CD4-positive, alpha-beta memory T cell (primary cell): ENCODE measurements at regions not wholly inside any gene's neighbourhood (a gene's known extent, or its start where the extent isn't known, plus 50 kb on each side); places are given as distances from the start of the nearest gene placed in this dataset.

Source experiments
- CTCF ChIA-PET: fragments of 350-600 bp; sonication (Branson Sonifier 250); formaldehyde crosslinking; loops from one replicate; lab custom pipeline; 2021; ENCODE audit warnings: inconsistent platforms; ENCODE audit not compliant: partially characterized antibody; lab: Charles Lee
- POLR2A ChIA-PET: fragments of 350-600 bp; sonication (Branson Sonifier 250); formaldehyde crosslinking; loops from one replicate; lab custom pipeline; 2021; ENCODE audit not compliant: partially characterized antibody; lab: Charles Lee
- DNase-seq, 5 donors: peaks; one replicate each; pipeline versions ENCODE4 v3.0.0 to v3.0.0-alpha.2; 2020 to 2022; ENCODE audit warnings: mixed read lengths in 1 of 5
- H3K27ac ChIP-seq: one replicate; pipeline ENCODE4 v1.7.0; 2013; ENCODE audit warnings: low read depth, low read length
- H3K27me3 ChIP-seq: 2 replicates; pipeline ENCODE4 v1.7.0; 2013; ENCODE audit warnings: mild to moderate bottlenecking, low read length, moderate library complexity; ENCODE audit not compliant: insufficient read depth
- H3K36me3 ChIP-seq: 2 replicates; pipeline ENCODE4 v1.7.0; 2013; ENCODE audit warnings: mild to moderate bottlenecking, low read length, moderate library complexity; ENCODE audit not compliant: insufficient read depth
- H3K4me1 ChIP-seq: 2 replicates; pipeline ENCODE4 v1.7.0; 2013; ENCODE audit warnings: mild to moderate bottlenecking, low read length, moderate library complexity; ENCODE audit not compliant: insufficient read depth
- H3K4me3 ChIP-seq, 2 donors: one replicate each; pipeline ENCODE4 v1.7.0; 2013; ENCODE audit warnings: low read length in 2 of 2, mild to moderate bottlenecking in 1 of 2
- H3K9me3 ChIP-seq, 2 donors: one replicate each; pipeline ENCODE4 v1.7.0; 2013; ENCODE audit warnings: low read length in 2 of 2, control low read depth in 1 of 2; ENCODE audit not compliant: control insufficient read depth in 1 of 2
- H3K27ac Mint-ChIP-seq, 7 donors: one replicate each; pipeline ENCODE4 v1.8.0; 2020 to 2021; ENCODE audit warnings: mixed read lengths in 7 of 7, mild to moderate bottlenecking in 6 of 7, inconsistent platforms in 3 of 7, moderate library complexity in 3 of 7
- H3K27me3 Mint-ChIP-seq, 2 donors: one replicate each; pipeline ENCODE4 v1.8.0; 2020 to 2021; ENCODE audit warnings: mixed read lengths in 2 of 2
- H3K36me3 Mint-ChIP-seq, 2 donors: one replicate each; pipeline ENCODE4 v1.8.0; 2020 to 2021; ENCODE audit warnings: mixed read lengths in 2 of 2, inconsistent platforms in 1 of 2, mild to moderate bottlenecking in 1 of 2
- H3K4me1 Mint-ChIP-seq, 4 donors: one replicate each; pipeline ENCODE4 v1.8.0; 2020 to 2021; ENCODE audit warnings: mixed read lengths in 4 of 4, mild to moderate bottlenecking in 1 of 4
- H3K4me3 Mint-ChIP-seq, 8 donors: one replicate each; pipeline ENCODE4 v1.8.0; 2020 to 2021; ENCODE audit warnings: mixed read lengths in 8 of 8, mild to moderate bottlenecking in 7 of 8, moderate library complexity in 6 of 8, inconsistent platforms in 3 of 8
- H3K9me3 Mint-ChIP-seq, 8 donors: one replicate each; pipeline ENCODE4 v1.8.0; 2020 to 2021; ENCODE audit warnings: mixed read lengths in 8 of 8, mild to moderate bottlenecking in 5 of 8, inconsistent platforms in 3 of 8, moderate library complexity in 1 of 8
- intact Hi-C: fragments of 100-400 bp; cut with micrococcal nuclease; formaldehyde crosslinking; loops from one replicate; pipeline ENCODE4 v1.15.1; 2023

- CTCF ChIA-PET: interaction anchor here (8.3 kb wide), 1 partner anchor 13 kb away, joined by 64 read pairs; no protein-coding TSS in a partner anchor
- Histone ChIP-seq H3K36me3 (no peaks in the 10 kb centered on the region), H3K9me3 (no peaks in the 10 kb centered on the region), H3K27me3 (no peaks in the 10 kb centered on the region), H3K4me1 (no peaks in the 10 kb centered on the region), H3K27ac (no peak overlapping the region), H3K4me3 (no peak overlapping the region)
- POLR2A ChIA-PET: no interaction called here
- DNase-seq: no peak
- intact Hi-C loops: no loop called here
- peaks cover 0 to 4% (median 2%) of the 10 kb centered on the region in 8 donors for H3K9me3 Mint-ChIP-seq
- peaks cover 0 to 6% of the 10 kb centered on the region in 2 donors for H3K36me3 Mint-ChIP-seq
- H3K4me3 Mint-ChIP-seq: no peak overlapping the region
- no peaks in the 10 kb centered on the region for H3K4me1 Mint-ChIP-seq
- H3K27ac Mint-ChIP-seq: no peak overlapping the region
- peaks cover 0 to under 1% of the 10 kb centered on the region in 2 donors for H3K27me3 Mint-ChIP-seq
These were observed 191.8 kb downstream of the RNF144A start for GRCh38 chr2:7108792-7109532.

GRCh38 chr2:7109533-7109885, 192.3 kb downstream of the RNF144A start:
- Mint-ChIP-seq H3K27me3 (peaks cover 0 to 1% of the 10 kb centered on the region in 2 donors), H3K9me3 (peaks cover 0 to 7% (median 3%) of the 10 kb centered on the region in 8 donors), H3K4me1 (no peaks in the 10 kb centered on the region), H3K36me3 (peaks cover 0 to 8% of the 10 kb centered on the region in 2 donors), H3K4me3 (no peak overlapping the region), H3K27ac (no peak overlapping the region)
- no peak for DNase-seq
- Histone ChIP-seq H3K36me3 (no peaks in the 10 kb centered on the region), H3K27me3 (no peaks in the 10 kb centered on the region), H3K4me1 (no peaks in the 10 kb centered on the region), H3K4me3 (no peak overlapping the region), H3K9me3 (no peaks in the 10 kb centered on the region), H3K27ac (no peak overlapping the region)
- intact Hi-C loops: no loop called here
- POLR2A ChIA-PET: interaction anchor here (1.0 kb wide), 1 partner anchor 14 kb away, joined by 3 read pairs; no protein-coding TSS in a partner anchor
- CTCF ChIA-PET: interaction anchor here (8.3 kb wide), 1 partner anchor 13 kb away, joined by 64 read pairs; no protein-coding TSS in a partner anchor

- intact Hi-C loops: no loop called here
- H3K4me3 ChIP-seq: no peak overlapping the region
- H3K9me3 ChIP-seq: no peaks in the 10 kb centered on the region
- no peak overlapping the region for H3K4me3 Mint-ChIP-seq
- peaks cover 0 to 11% (median 6%) of the 10 kb centered on the region in 8 donors for H3K9me3 Mint-ChIP-seq
- ChIA-PET POLR2A (interaction anchor here (0.6 kb wide), 1 partner anchor 1284 kb away, joined by 3 read pairs; no protein-coding TSS in a partner anchor), CTCF (no interaction called here)
- no peaks in the 10 kb centered on the region for H3K27me3 ChIP-seq
- peaks cover 0 to 1% of the 10 kb centered on the region in 2 donors for H3K27me3 Mint-ChIP-seq
- H3K27ac Mint-ChIP-seq: no peak overlapping the region
- H3K27ac ChIP-seq: no peak overlapping the region
- H3K36me3 Mint-ChIP-seq: peaks cover 0 to 9% of the 10 kb centered on the region in 2 donors
- no peaks in the 10 kb centered on the region for H3K4me1 Mint-ChIP-seq
- no peaks in the 10 kb centered on the region for H3K36me3 ChIP-seq
- no peak for DNase-seq
- H3K4me1 ChIP-seq: no peaks in the 10 kb centered on the region
These were observed 194.4 kb downstream of the RNF144A start for GRCh38 chr2:7111626-7112025.

GRCh38 chr2:7115364-7115763, 198.2 kb downstream of the RNF144A start:
- Histone ChIP-seq H3K4me1 (no peaks in the 10 kb centered on the region), H3K9me3 (no peaks in the 10 kb centered on the region), H3K27ac (no peak overlapping the region), H3K4me3 (no peak overlapping the region), H3K36me3 (no peaks in the 10 kb centered on the region), H3K27me3 (no peaks in the 10 kb centered on the region)
- DNase-seq: no peak
- intact Hi-C loops: no loop called here
- H3K4me3 Mint-ChIP-seq: no peak overlapping the region
- ChIA-PET CTCF (interaction anchor here (1.4 kb wide), 1 partner anchor 18 kb away, joined by 5 read pairs; no protein-coding TSS in a partner anchor), POLR2A (no interaction called here)
- H3K27ac Mint-ChIP-seq: no peak overlapping the region
- H3K9me3 Mint-ChIP-seq: peaks cover 0 to 11% (median 6%) of the 10 kb centered on the region in 8 donors
- H3K27me3 Mint-ChIP-seq: peaks cover 0 to 1% of the 10 kb centered on the region in 2 donors
- peaks cover 0 to 2% (median 0%) of the 10 kb centered on the region in 4 donors for H3K4me1 Mint-ChIP-seq
- H3K36me3 Mint-ChIP-seq: peaks cover 0 to 13% of the 10 kb centered on the region in 2 donors

GRCh38 chr2:7115906-7116305, 198.7 kb downstream of the RNF144A start:
- peaks cover 0 to 11% (median 6%) of the 10 kb centered on the region in 8 donors for H3K9me3 Mint-ChIP-seq

GRCh38 chr2:7116511-7116910, 199.3 kb downstream of the RNF144A start:
- Mint-ChIP-seq H3K27ac (no peak overlapping the region), H3K4me1 (peaks cover 0 to 2% (median 0%) of the 10 kb centered on the region in 4 donors), H3K27me3 (peaks cover 0 to 1% of the 10 kb centered on the region in 2 donors), H3K4me3 (no peak overlapping the region), H3K36me3 (peaks cover 0 to 13% of the 10 kb centered on the region in 2 donors), H3K9me3 (peaks cover 0 to 11% (median 6%) of the 10 kb centered on the region in 8 donors)
- Histone ChIP-seq H3K4me1 (no peaks in the 10 kb centered on the region), H3K27me3 (no peaks in the 10 kb centered on the region), H3K36me3 (no peaks in the 10 kb centered on the region), H3K4me3 (no peak overlapping the region), H3K27ac (no peak overlapping the region), H3K9me3 (no peaks in the 10 kb centered on the region)
- intact Hi-C loops: no loop called here
- no peak for DNase-seq
- ChIA-PET POLR2A (no interaction called here), CTCF (interaction anchor here (1.4 kb wide), 1 partner anchor 19 kb away, joined by 5 read pairs; no protein-coding TSS in a partner anchor)

More at GRCh38 chr2:7115906-7116305, 198.7 kb downstream of the RNF144A start:
- no peak overlapping the region for H3K27ac ChIP-seq
- Mint-ChIP-seq H3K4me3 (no peak overlapping the region), H3K4me1 (peaks cover 0 to 2% (median 0%) of the 10 kb centered on the region in 4 donors), H3K36me3 (peaks cover 0 to 13% of the 10 kb centered on the region in 2 donors), H3K27me3 (peaks cover 0 to 1% of the 10 kb centered on the region in 2 donors), H3K27ac (no peak overlapping the region)
- no peaks in the 10 kb centered on the region for H3K4me1 ChIP-seq
- no peak overlapping the region for H3K4me3 ChIP-seq
- no peak for DNase-seq
- H3K36me3 ChIP-seq: no peaks in the 10 kb centered on the region
- POLR2A ChIA-PET: no interaction called here
- intact Hi-C loops: no loop called here
- CTCF ChIA-PET: interaction anchor here (1.4 kb wide), 1 partner anchor 19 kb away, joined by 5 read pairs; no protein-coding TSS in a partner anchor
- no peaks in the 10 kb centered on the region for H3K9me3 ChIP-seq
- H3K27me3 ChIP-seq: no peaks in the 10 kb centered on the region

- DNase-seq: no peak
- ChIA-PET POLR2A (no interaction called here), CTCF (interaction anchor here (0.9 kb wide), 1 partner anchor 20 kb away, joined by 3 read pairs; no protein-coding TSS in a partner anchor)
- Mint-ChIP-seq H3K27me3 (peaks cover 0 to 1% of the 10 kb centered on the region in 2 donors), H3K4me1 (peaks cover 0 to 2% (median 0%) of the 10 kb centered on the region in 4 donors), H3K9me3 (peaks cover 0 to 11% (median 6%) of the 10 kb centered on the region in 8 donors), H3K36me3 (peaks cover 0 to 13% of the 10 kb centered on the region in 2 donors), H3K4me3 (no peak overlapping the region), H3K27ac (no peak overlapping the region)
- Histone ChIP-seq H3K36me3 (no peaks in the 10 kb centered on the region), H3K4me3 (no peak overlapping the region), H3K27ac (no peak overlapping the region), H3K4me1 (no peaks in the 10 kb centered on the region), H3K9me3 (no peaks in the 10 kb centered on the region), H3K27me3 (no peaks in the 10 kb centered on the region)
- intact Hi-C loops: no loop called here
These were observed 199.9 kb downstream of the RNF144A start for GRCh38 chr2:7117076-7117475.
